ENCODE measurements at regions not wholly inside any gene's neighbourhood (a gene's known extent, or its start where the extent isn't known, plus 50 kb on each side); places are given as distances from the start of the nearest gene placed in this dataset.
"Not testable (repeated sequence)": the region's sequence is repeated elsewhere in the genome, so short reads cannot be mapped to it uniquely, and the experiment has no call there.

- no peak overlapping the region for H3K4me3 Mint-ChIP-seq
- H3K9me3 Mint-ChIP-seq = peaks cover 0 to 1% of the 10 kb centered on the region in 2 donors
- no peaks in the 10 kb centered on the region for H3K36me3 Mint-ChIP-seq (ENCODE audit: insufficient read depth in 2 of 2)
- no peaks in the 10 kb centered on the region for H3K27me3 Mint-ChIP-seq (ENCODE audit: low read depth)
- DNase-seq (no peak), ATAC-seq (replicated peaks in 1 of 2) (no peak)
- no peaks in the 10 kb centered on the region for H3K4me1 Mint-ChIP-seq (ENCODE audit: low read depth)
- no peak overlapping the region for H3K27ac Mint-ChIP-seq
Observed at GRCh38 chr4:20196476-20196875, 55.2 kb upstream of the SLIT2 start.

DNA sequence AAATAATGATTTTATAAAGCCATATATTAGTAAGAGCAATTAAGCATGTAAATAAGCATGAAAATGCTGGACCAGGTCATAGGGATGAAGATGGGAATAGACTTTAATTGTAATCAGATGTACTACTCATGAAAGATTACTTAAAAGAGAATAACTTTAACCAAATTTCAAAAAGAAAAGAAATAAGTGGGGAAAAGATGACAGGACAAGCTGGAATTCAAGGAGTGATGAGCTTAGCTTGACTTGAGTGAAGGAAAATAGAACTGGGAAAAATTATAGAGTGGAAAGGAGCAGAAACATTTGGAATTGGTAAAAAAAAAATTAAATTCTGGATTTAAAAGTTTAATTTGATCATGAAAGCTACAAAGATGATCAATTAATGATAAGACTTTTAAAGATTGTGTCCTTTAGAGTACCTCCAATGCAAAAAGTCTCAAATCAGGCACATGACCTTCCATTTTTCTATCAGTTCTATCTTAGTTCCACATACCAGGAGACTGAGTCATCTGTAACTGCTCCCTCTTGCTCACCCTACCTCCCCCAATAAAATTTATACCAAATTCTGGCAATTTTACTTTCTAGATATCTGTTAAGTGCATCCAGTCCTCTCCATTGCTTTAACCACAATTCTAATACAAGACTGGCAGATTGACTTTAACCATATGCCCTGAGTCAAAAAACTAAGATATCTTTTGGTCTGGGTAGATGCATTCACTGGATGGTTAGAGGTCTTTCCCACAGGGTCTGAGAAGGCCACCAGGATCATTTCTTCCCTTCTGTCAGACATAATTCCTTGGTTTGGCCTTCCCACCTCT lies 56.4 kb upstream of the SLIT2 start:
- Mint-ChIP-seq H3K4me3 (no peak overlapping the region), H3K9me3 (peaks cover 0 to 1% of the 10 kb centered on the region in 2 donors), H3K36me3 (ENCODE audit: insufficient read depth in 2 of 2) (no peaks in the 10 kb centered on the region), H3K27ac (no peak overlapping the region), H3K27me3 (ENCODE audit: low read depth) (no peaks in the 10 kb centered on the region), H3K4me1 (ENCODE audit: low read depth) (no peaks in the 10 kb centered on the region)
- ATAC-seq (replicated peaks in 1 of 2) (no peak), DNase-seq (no peak)

GRCh38 chr4:20194123-20195013 lies 57.3 kb upstream of the SLIT2 start:
- Mint-ChIP-seq H3K9me3 (peaks cover 0 to 5% of the 10 kb centered on the region in 2 donors), H3K27me3 (ENCODE audit: low read depth) (no peaks in the 10 kb centered on the region), H3K4me1 (ENCODE audit: low read depth) (no peaks in the 10 kb centered on the region), H3K27ac (no peak overlapping the region), H3K4me3 (no peak overlapping the region), H3K36me3 (ENCODE audit: insufficient read depth in 2 of 2) (no peaks in the 10 kb centered on the region)
- ATAC-seq (replicated peaks in 1 of 2) (no peak), DNase-seq (no peak)

GRCh38 chr4:20193141-20193936 lies 58.4 kb upstream of the SLIT2 start:
- no peaks in the 10 kb centered on the region for H3K36me3 Mint-ChIP-seq (ENCODE audit: insufficient read depth in 2 of 2)
- H3K9me3 Mint-ChIP-seq = peaks cover under 1 to 5% of the 10 kb centered on the region in 2 donors
- no peak for ATAC-seq (replicated peaks in 1 of 2)
- no peaks in the 10 kb centered on the region for H3K4me1 Mint-ChIP-seq (ENCODE audit: low read depth)
- H3K27me3 Mint-ChIP-seq (ENCODE audit: low read depth) = no peaks in the 10 kb centered on the region
- H3K27ac Mint-ChIP-seq = no peak overlapping the region
- H3K4me3 Mint-ChIP-seq = no peak overlapping the region
- no peak for DNase-seq

DNA sequence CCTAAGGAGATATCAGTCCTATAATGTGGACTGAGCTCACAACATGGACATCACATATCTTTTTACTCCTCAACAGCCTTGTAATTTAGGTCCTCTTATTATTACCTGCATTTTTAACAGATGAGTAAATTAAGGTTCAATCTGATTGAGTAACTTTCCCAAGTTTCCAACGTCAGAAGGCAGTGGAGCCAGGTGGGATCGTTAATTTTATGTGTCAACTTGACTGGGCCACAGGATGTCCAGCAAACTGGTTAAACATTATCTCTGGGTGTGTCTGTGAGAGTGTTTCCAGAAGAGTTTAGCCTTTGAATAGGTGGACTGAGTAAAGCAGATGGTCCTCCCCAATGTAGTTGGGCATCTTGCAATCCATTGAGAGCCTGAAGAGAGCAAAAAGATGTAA lies 59.0 kb upstream of the SLIT2 start:
- H3K9me3 Mint-ChIP-seq = peaks cover 4 to 7% of the 10 kb centered on the region in 2 donors

DNA sequence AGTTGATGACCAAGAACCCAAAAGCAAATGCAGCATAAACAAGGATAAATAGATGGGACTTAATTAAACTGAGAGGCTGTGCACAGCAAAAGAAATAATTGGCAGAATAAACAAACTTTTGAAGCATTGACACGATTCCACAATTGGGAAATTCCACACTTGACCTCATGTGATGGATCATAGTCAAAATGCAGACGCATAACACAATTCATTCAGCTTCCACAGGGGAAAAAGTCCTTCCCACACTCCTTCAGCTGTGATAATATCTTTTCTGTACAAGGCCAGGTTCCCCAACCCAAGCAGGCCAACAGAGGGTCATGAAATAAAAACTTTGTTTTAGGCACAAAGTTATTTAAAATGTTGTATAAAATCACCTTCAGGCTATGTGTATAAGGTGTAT lies 66.6 kb upstream of the SLIT2 start:
- no peak overlapping the region for H3K4me3 Mint-ChIP-seq
- ATAC-seq (replicated peaks in 1 of 2) (no peak), DNase-seq (no peak)
- no peaks in the 10 kb centered on the region for H3K36me3 Mint-ChIP-seq (ENCODE audit: insufficient read depth in 2 of 2)
- no peak overlapping the region for H3K27ac Mint-ChIP-seq
- peaks cover 6 to 14% of the 10 kb centered on the region in 2 donors for H3K9me3 Mint-ChIP-seq
- H3K4me1 Mint-ChIP-seq (ENCODE audit: low read depth) = no peaks in the 10 kb centered on the region
- H3K27me3 Mint-ChIP-seq (ENCODE audit: low read depth) = no peaks in the 10 kb centered on the region

More for the DNA sequence above, 59.0 kb upstream of the SLIT2 start:
- no peak overlapping the region for H3K27ac Mint-ChIP-seq
- DNase-seq (no peak), ATAC-seq (replicated peaks in 1 of 2) (no peak)
- no peaks in the 10 kb centered on the region for H3K36me3 Mint-ChIP-seq (ENCODE audit: insufficient read depth in 2 of 2)
- no peaks in the 10 kb centered on the region for H3K4me1 Mint-ChIP-seq (ENCODE audit: low read depth)
- no peaks in the 10 kb centered on the region for H3K27me3 Mint-ChIP-seq (ENCODE audit: low read depth)
- no peak overlapping the region for H3K4me3 Mint-ChIP-seq

DNA sequence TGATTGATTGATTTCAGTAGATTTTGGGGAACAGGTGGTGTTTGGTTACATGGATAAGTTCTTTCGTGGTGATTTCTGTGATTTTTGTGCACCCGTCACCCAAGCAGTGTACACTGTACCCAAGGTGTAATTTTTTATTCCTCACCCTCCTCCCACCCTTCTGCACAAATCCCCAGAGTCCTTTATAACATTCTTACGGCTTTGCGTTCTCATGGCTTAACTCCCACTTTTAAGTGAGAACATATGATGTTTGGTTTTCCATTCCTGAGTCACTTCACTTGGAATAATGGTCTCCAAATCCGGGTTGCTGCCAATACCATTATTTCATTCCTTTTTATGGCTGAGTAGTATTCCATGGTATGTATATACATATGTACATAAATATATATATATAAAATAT lies 68.6 kb upstream of the SLIT2 start:
- H3K4me3 Mint-ChIP-seq; DNase-seq; H3K27ac Mint-ChIP-seq; ATAC-seq (replicated peaks in 1 of 2); H3K4me1 Mint-ChIP-seq (ENCODE audit: low read depth); H3K27me3 Mint-ChIP-seq (ENCODE audit: low read depth); H3K36me3 Mint-ChIP-seq (ENCODE audit: insufficient read depth in 2 of 2): not testable (repeated sequence)
- H3K9me3 Mint-ChIP-seq = peaks cover 3 to 10% of the 10 kb centered on the region in 2 donors

DNA sequence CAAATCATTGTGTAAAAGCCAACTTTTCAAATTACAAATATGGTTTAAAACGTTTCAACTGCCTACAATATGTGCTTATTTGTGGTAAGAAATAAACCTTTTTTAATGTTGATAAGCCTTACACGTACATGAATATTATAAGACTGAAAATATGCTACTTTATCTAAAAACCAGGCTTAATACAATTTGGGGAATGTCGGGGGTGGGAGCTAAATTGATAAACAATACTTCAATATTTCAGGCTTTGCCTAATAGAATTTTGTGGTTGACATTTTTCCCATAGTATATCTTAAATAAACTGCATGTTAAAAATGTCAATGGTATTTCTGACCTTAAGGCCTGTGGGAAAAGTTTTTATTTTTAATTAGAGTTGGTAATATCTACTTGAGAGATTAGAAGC lies 69.8 kb upstream of the SLIT2 start:
- Mint-ChIP-seq H3K4me1 (ENCODE audit: low read depth) (no peaks in the 10 kb centered on the region), H3K27me3 (ENCODE audit: low read depth) (no peaks in the 10 kb centered on the region), H3K27ac (no peak overlapping the region), H3K9me3 (peaks cover 0 to 9% of the 10 kb centered on the region in 2 donors), H3K4me3 (no peak overlapping the region), H3K36me3 (ENCODE audit: insufficient read depth in 2 of 2) (peaks cover 0 to 2% of the 10 kb centered on the region in 2 donors)
- ATAC-seq (replicated peaks in 1 of 2) (no peak), DNase-seq (no peak)

- no peak overlapping the region for H3K4me3 Mint-ChIP-seq
- no peaks in the 10 kb centered on the region for H3K4me1 Mint-ChIP-seq (ENCODE audit: low read depth)
- H3K36me3 Mint-ChIP-seq (ENCODE audit: insufficient read depth in 2 of 2) = peaks cover 0 to 3% of the 10 kb centered on the region in 2 donors
- DNase-seq (no peak), ATAC-seq (replicated peaks in 1 of 2) (no peak)
- no peak overlapping the region for H3K27ac Mint-ChIP-seq
- H3K9me3 Mint-ChIP-seq = peaks cover 3 to 14% of the 10 kb centered on the region in 2 donors
- no peaks in the 10 kb centered on the region for H3K27me3 Mint-ChIP-seq (ENCODE audit: low read depth)
Observed at GRCh38 chr4:20180509-20180908, 71.2 kb upstream of the SLIT2 start.

- Mint-ChIP-seq H3K27ac (no peak overlapping the region), H3K9me3 (peaks cover 3 to 12% of the 10 kb centered on the region in 2 donors), H3K36me3 (ENCODE audit: insufficient read depth in 2 of 2) (peaks cover 0 to 3% of the 10 kb centered on the region in 2 donors), H3K4me3 (no peak overlapping the region), H3K27me3 (ENCODE audit: low read depth) (no peaks in the 10 kb centered on the region), H3K4me1 (ENCODE audit: low read depth) (no peaks in the 10 kb centered on the region)
- ATAC-seq (replicated peaks in 1 of 2) (no peak), DNase-seq (no peak)
Observed at GRCh38 chr4:20178902-20179576, 72.7 kb upstream of the SLIT2 start.

- H3K4me1 Mint-ChIP-seq (ENCODE audit: low read depth) = no peaks in the 10 kb centered on the region
- H3K27me3 Mint-ChIP-seq (ENCODE audit: low read depth) = no peaks in the 10 kb centered on the region
- H3K36me3 Mint-ChIP-seq (ENCODE audit: insufficient read depth in 2 of 2) = peaks cover 0 to 3% of the 10 kb centered on the region in 2 donors
- ATAC-seq (replicated peaks in 1 of 2) (no peak), DNase-seq (no peak)
- no peak overlapping the region for H3K4me3 Mint-ChIP-seq
- peaks cover 3 to 10% of the 10 kb centered on the region in 2 donors for H3K9me3 Mint-ChIP-seq
- no peak overlapping the region for H3K27ac Mint-ChIP-seq
Observed at GRCh38 chr4:20176881-20177280, 74.8 kb upstream of the SLIT2 start.

DNA sequence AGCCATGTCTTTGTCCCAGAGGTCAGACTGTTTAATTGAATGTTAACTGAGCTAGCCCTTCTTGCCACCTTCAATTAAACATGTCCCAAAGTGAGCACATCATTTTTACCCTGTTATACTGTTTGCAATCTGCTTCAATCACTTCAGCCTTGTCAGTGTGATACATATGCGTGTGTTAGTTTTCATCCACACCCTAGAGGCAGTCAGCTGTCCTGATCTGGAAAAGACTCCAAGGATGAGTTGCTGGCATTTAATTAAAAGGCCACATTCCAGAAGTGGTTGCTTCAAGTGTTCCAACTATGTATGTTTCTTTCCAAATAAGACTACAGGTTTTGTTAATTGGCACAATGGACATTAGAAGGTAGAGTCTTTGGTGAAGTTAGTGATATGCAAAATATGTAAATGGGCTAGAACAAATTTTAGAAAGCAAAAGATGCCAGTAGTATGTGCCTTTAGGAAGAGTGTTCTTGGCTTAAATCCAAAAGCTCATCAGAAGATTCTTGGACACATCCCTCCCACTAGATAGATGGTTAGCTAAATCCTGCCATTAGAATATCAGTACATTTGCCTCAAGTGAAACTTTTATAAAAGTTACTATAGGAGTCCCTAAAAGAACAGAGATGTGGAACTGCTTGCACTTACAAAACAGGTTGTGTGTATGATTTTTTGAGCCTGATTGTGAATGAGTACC lies 79.5 kb upstream of the SLIT2 start:
- Mint-ChIP-seq H3K4me3 (no peak overlapping the region), H3K9me3 (peaks cover 3 to 5% of the 10 kb centered on the region in 2 donors), H3K4me1 (ENCODE audit: low read depth) (no peaks in the 10 kb centered on the region), H3K27me3 (ENCODE audit: low read depth) (no peaks in the 10 kb centered on the region), H3K27ac (no peak overlapping the region), H3K36me3 (ENCODE audit: insufficient read depth in 2 of 2) (peaks cover 0 to 1% of the 10 kb centered on the region in 2 donors)
- ATAC-seq (replicated peaks in 1 of 2) = no peak
- no peak for DNase-seq

Measured in activated T-cell treated with anti-CD3 and anti-CD28 coated beads, Interleukin-2, amount 50 U/mL, for 72 hours (primary cell).